ENCODE measurements at regions not wholly inside any gene's neighbourhood (a gene's known extent, or its start where the extent isn't known, plus 50 kb on each side); places are given as distances from the start of the nearest gene placed in this dataset.

- Histone ChIP-seq H3K27ac (replicated peaks) (no peak overlapping the region), H3K27me3 (ENCODE audit: insufficient read depth, poor library complexity, severe bottlenecking) (no peaks in the 10 kb centered on the region), H3K4me3 (replicated peaks; ENCODE audit: insufficient read depth, low read length) (no peak overlapping the region)
- DNase-seq (ENCODE audit: low read depth in 1 of 2, low spot score in 1 of 2): no peak
- no peak for TF ChIP-seq POLR2AphosphoS5 (IDR thresholded peaks at IDR 0.05; ENCODE audit: low read depth)
- no peak for TF ChIP-seq GABPA (IDR thresholded peaks at IDR 0.05; ENCODE audit: low read depth)
- TF ChIP-seq SPI1 (IDR thresholded peaks at IDR 0.05; ENCODE audit: borderline replicate concordance, low read depth): no peak
These were observed 132.7 kb upstream of the TTC29 start for GRCh38 chr4:147078362-147078761.

- DNase-seq (ENCODE audit: low read depth in 1 of 2, low spot score in 1 of 2): no peak
- no peak overlapping the region for H3K4me3 ChIP-seq (replicated peaks; ENCODE audit: insufficient read depth, low read length)
- H3K27me3 ChIP-seq (ENCODE audit: insufficient read depth, poor library complexity, severe bottlenecking): no peaks in the 10 kb centered on the region
- no peak for TF ChIP-seq REST (IDR thresholded peaks at IDR 0.05; ENCODE audit: insufficient replicate concordance, low read depth)
- no peak for TF ChIP-seq GABPA (IDR thresholded peaks at IDR 0.05; ENCODE audit: low read depth)
- TF ChIP-seq SPI1 (IDR thresholded peaks at IDR 0.05; ENCODE audit: borderline replicate concordance, low read depth): no peak
- H3K27ac ChIP-seq (replicated peaks): no peak overlapping the region
These were observed 133.4 kb upstream of the TTC29 start for GRCh38 chr4:147078875-147079658.

GRCh38 chr4:147084861-147085260 lies 139.2 kb upstream of the TTC29 start:
- Histone ChIP-seq H3K27me3 (ENCODE audit: insufficient read depth, poor library complexity, severe bottlenecking) (no peaks in the 10 kb centered on the region), H3K27ac (replicated peaks) (no peak overlapping the region), H3K4me3 (replicated peaks; ENCODE audit: insufficient read depth, low read length) (no peak overlapping the region)
- TF ChIP-seq SPI1 (IDR thresholded peaks at IDR 0.05; ENCODE audit: borderline replicate concordance, low read depth) (no peak), POLR2AphosphoS5 (IDR thresholded peaks at IDR 0.05; ENCODE audit: low read depth) (no peak), CTCF (IDR thresholded peaks at IDR 0.05; ENCODE audit: insufficient read depth, low read length) (no peak), REST (IDR thresholded peaks at IDR 0.05; ENCODE audit: insufficient replicate concordance, low read depth) (no peak)
- DNase-seq (ENCODE audit: low read depth in 1 of 2, low spot score in 1 of 2): no peak

GRCh38 chr4:147085781-147086180 lies 140.1 kb upstream of the TTC29 start:
- H3K27ac ChIP-seq (replicated peaks): no peak overlapping the region
- DNase-seq (ENCODE audit: low read depth in 1 of 2, low spot score in 1 of 2): no peak
- no peak overlapping the region for H3K4me3 ChIP-seq (replicated peaks; ENCODE audit: insufficient read depth, low read length)
- no peak for TF ChIP-seq GABPA (IDR thresholded peaks at IDR 0.05; ENCODE audit: low read depth)
- no peaks in the 10 kb centered on the region for H3K27me3 ChIP-seq (ENCODE audit: insufficient read depth, poor library complexity, severe bottlenecking)

GRCh38 chr4:147088146-147088545 lies 142.5 kb upstream of the TTC29 start:
- no peak for DNase-seq (ENCODE audit: low read depth in 1 of 2, low spot score in 1 of 2)
- H3K27me3 ChIP-seq (ENCODE audit: insufficient read depth, poor library complexity, severe bottlenecking): no peaks in the 10 kb centered on the region
- H3K27ac ChIP-seq (replicated peaks): no peak overlapping the region
- H3K4me3 ChIP-seq (replicated peaks; ENCODE audit: insufficient read depth, low read length): no peak overlapping the region
- TF ChIP-seq GABPA (IDR thresholded peaks at IDR 0.05; ENCODE audit: low read depth) (no peak), REST (IDR thresholded peaks at IDR 0.05; ENCODE audit: insufficient replicate concordance, low read depth) (no peak), SPI1 (IDR thresholded peaks at IDR 0.05; ENCODE audit: borderline replicate concordance, low read depth) (no peak), CTCF (IDR thresholded peaks at IDR 0.05; ENCODE audit: insufficient read depth, low read length) (no peak), POLR2AphosphoS5 (IDR thresholded peaks at IDR 0.05; ENCODE audit: low read depth) (no peak)
